ENCODE measurements at regions not wholly inside any gene's neighbourhood (a gene's known extent, or its start where the extent isn't known, plus 50 kb on each side); places are given as distances from the start of the nearest gene placed in this dataset.

- TF ChIP-seq CHD7 (IDR thresholded peaks at IDR 0.05; ENCODE audit: insufficient replicate concordance, low read length) (no peak), TEAD4 (IDR thresholded peaks at IDR 0.05; ENCODE audit: low read depth, low read length) (no peak), FOSL1 (IDR thresholded peaks at IDR 0.05; ENCODE audit: insufficient read depth, low read depth, low read length) (no peak), SUZ12 (IDR thresholded peaks at IDR 0.05; ENCODE audit: low read length) (no peak), TAF1 (IDR thresholded peaks at IDR 0.05; ENCODE audit: low read depth, low read length) (no peak), EP300 (IDR thresholded peaks at IDR 0.05; ENCODE audit: borderline replicate concordance in 1 of 2, low read depth in 2 of 2, low read length in 2 of 2) (no peak), CTCF (IDR thresholded peaks at IDR 0.05; ENCODE audit: control extremely low read depth in 1 of 3, insufficient read depth in 1 of 3, low read depth in 1 of 3, low read length in 3 of 3) (no peak), SIRT6 (IDR thresholded peaks at IDR 0.05; ENCODE audit: low read length) (no peak), SRF (IDR thresholded peaks at IDR 0.05; ENCODE audit: low read depth, low read length) (no peak), EGR1 (IDR thresholded peaks at IDR 0.05; ENCODE audit: borderline replicate concordance, low read depth, low read length) (no peak)
These were observed 746.9 kb downstream of the SORCS3 start (continued) for GRCh38 chr10:105387971-105388370.
